ENCODE measurements at regions not wholly inside any gene's neighbourhood (a gene's known extent, or its start where the extent isn't known, plus 50 kb on each side); places are given as distances from the start of the nearest gene placed in this dataset.

GRCh38 chr3:21235491-21235890 lies 515.5 kb downstream of the ZNF385D start:
- TF ChIP-seq, protein P1, sequence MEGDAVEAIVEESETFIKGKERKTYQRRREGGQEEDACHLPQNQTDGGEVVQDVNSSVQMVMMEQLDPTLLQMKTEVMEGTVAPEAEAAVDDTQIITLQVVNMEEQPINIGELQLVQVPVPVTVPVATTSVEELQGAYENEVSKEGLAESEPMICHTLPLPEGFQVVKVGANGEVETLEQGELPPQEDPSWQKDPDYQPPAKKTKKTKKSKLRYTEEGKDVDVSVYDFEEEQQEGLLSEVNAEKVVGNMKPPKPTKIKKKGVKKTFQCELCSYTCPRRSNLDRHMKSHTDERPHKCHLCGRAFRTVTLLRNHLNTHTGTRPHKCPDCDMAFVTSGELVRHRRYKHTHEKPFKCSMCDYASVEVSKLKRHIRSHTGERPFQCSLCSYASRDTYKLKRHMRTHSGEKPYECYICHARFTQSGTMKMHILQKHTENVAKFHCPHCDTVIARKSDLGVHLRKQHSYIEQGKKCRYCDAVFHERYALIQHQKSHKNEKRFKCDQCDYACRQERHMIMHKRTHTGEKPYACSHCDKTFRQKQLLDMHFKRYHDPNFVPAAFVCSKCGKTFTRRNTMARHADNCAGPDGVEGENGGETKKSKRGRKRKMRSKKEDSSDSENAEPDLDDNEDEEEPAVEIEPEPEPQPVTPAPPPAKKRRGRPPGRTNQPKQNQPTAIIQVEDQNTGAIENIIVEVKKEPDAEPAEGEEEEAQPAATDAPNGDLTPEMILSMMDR (IDR thresholded peaks at IDR 0.05) = no peak
- TF ChIP-seq EZH2phosphoT487 (IDR thresholded peaks at IDR 0.05) (no peak), EZH2 (IDR thresholded peaks at IDR 0.05) (no peak)
